HepG2 (cell line): ENCODE measurements at regions not wholly inside any gene's neighbourhood (a gene's known extent, or its start where the extent isn't known, plus 50 kb on each side); places are given as distances from the start of the nearest gene placed in this dataset.

Source experiments
- ATAC-seq: fragments of 200-7000 bp; cut with Tn5 transposase; 3 replicates; pipeline ENCODE4 v1.9.1; 2020; ENCODE audit warnings: mild to moderate bottlenecking, moderate library complexity
- BruUV-seq: library from RNA; stranded (reverse); fragments of 400-500 nt; replicated peaks from 2 replicates; lab custom pipeline; 2021; lab: Mats Ljungman, UMichigan
- CTCF ChIA-PET: fragments of 300-600 bp; formaldehyde crosslinking; extraction: SDS; loops from one replicate; lab custom pipeline; 2021; ENCODE audit warnings: low total read pairs, inconsistent platforms, low intra/inter-chr PET ratio; lab: Yijun Ruan, JAX
- POLR2A ChIA-PET: fragments of 350-600 bp; sonication (Branson Sonifier 250); formaldehyde crosslinking; loops from one replicate; lab custom pipeline; 2020; ENCODE audit warnings: antibody characterized with exemption, inconsistent platforms; lab: Yijun Ruan, JAX
- DNase-seq: peaks from one replicate; pipeline ENCODE4 v3.0.0-alpha.2; 2015; ENCODE audit warnings: low spot score
- FAIRE-seq: peaks from 3 replicates; lab custom pipeline; 2011; peaks lifted over from hg19 to GRCh38; lab: Jason Lieb, UNC
- H2AFZ ChIP-seq: one replicate; pipeline ENCODE4 v1.6.1; 2011; ENCODE audit warnings: low read length, inconsistent platforms
- H3K27ac ChIP-seq: fragments of 300-600 bp; 3 replicates; pipeline ENCODE4 v1.8.0; 2011; ENCODE audit warnings: mixed run types, mild to moderate bottlenecking, mixed read lengths, low read length, inconsistent platforms; ENCODE audit not compliant: insufficient read depth; ENCODE audit errors: extremely low read length
- H3K27me3 ChIP-seq, 2 experiments: fragments of 200-600 bp in 1 of 2; 2 replicates in 1 of 2; 3 replicates in 1 of 2; pipeline versions ENCODE4 v1.6.0 to v1.8.0; 2011; ENCODE audit warnings: low read length in 2 of 2, mild to moderate bottlenecking in 2 of 2, moderate library complexity in 2 of 2, inconsistent platforms in 1 of 2; ENCODE audit not compliant: insufficient read depth in 2 of 2, control insufficient read depth in 1 of 2
- H3K36me3 ChIP-seq, 2 experiments: fragments of 200-600 bp in 1 of 2; replicated peaks in 1 of 2; 2 replicates in 1 of 2; 3 replicates in 1 of 2; pipeline versions ENCODE4 v1.5.1 to v1.8.0; 2011; ENCODE audit warnings: low read length in 2 of 2, inconsistent platforms in 1 of 2; ENCODE audit not compliant: insufficient read depth in 2 of 2, control insufficient read depth in 1 of 2
- H3K4me1 ChIP-seq: 2 replicates; pipeline ENCODE4 v1.5.1; 2012; ENCODE audit warnings: low read length, inconsistent platforms; ENCODE audit not compliant: insufficient read depth
- H3K4me2 ChIP-seq: 2 replicates; pipeline ENCODE4 v1.6.0; 2011; ENCODE audit warnings: low read depth, low read length, inconsistent platforms
- H3K4me3 ChIP-seq, 3 experiments: fragments of 200-600 bp in 1 of 3; sonication (generic), shearing (Covaris generic) in 1 of 3; replicated peaks in 1 of 3; 2 replicates each; pipeline ENCODE4 v1.5.1; 2011 to 2016; ENCODE audit warnings: low read length in 3 of 3, inconsistent platforms in 2 of 3, low read depth in 2 of 3, mild to moderate bottlenecking in 2 of 3, control low read depth in 1 of 3, mixed read lengths in 1 of 3; ENCODE audit not compliant: insufficient read depth in 1 of 3
- H3K79me2 ChIP-seq: one replicate; pipeline ENCODE4 v1.6.1; 2011; ENCODE audit warnings: low read length, inconsistent platforms; ENCODE audit not compliant: insufficient read depth
- H3K9ac ChIP-seq: 2 replicates; pipeline ENCODE4 v1.6.0; 2011; ENCODE audit warnings: mild to moderate bottlenecking, low read depth, low read length, inconsistent platforms; ENCODE audit not compliant: insufficient read depth
- H3K9me3 ChIP-seq: 2 replicates; pipeline ENCODE4 v1.5.1; 2012; ENCODE audit warnings: mild to moderate bottlenecking, low read length
- H4K20me1 ChIP-seq: 2 replicates; pipeline ENCODE4 v1.6.0; 2011; ENCODE audit warnings: inconsistent platforms, mild to moderate bottlenecking, low read length, moderate library complexity; ENCODE audit not compliant: insufficient read depth
- CEBPB ChIP-seq: IDR thresholded peaks from 2 replicates; pipeline ENCODE4 v1.6.1; 2011; ENCODE audit warnings: low read depth, low read length, improper control_type of control experiment, borderline replicate concordance
- CEBPG ChIP-seq: IDR thresholded peaks from 2 replicates; pipeline ENCODE4 v1.6.1; 2016
- KAT7 ChIP-seq: IDR thresholded peaks from 2 replicates; pipeline ENCODE4 v1.6.1; 2018; ENCODE audit warnings: borderline replicate concordance, missing compliant biosample characterization
- SIN3B ChIP-seq: fragments of 150-350 bp; IDR thresholded peaks from 2 replicates; pipeline ENCODE4 v1.6.1; 2014; ENCODE audit warnings: low read length
- SMC3 ChIP-seq: IDR thresholded peaks from 2 replicates; pipeline ENCODE4 v1.6.1; 2011; ENCODE audit warnings: low read length, improper control_type of control experiment
- WGBS: methylation state at CpG from one replicate; pipeline ENCODE4 v1.1.6; 2017; ENCODE audit warnings: low lambda C conversion rate; 5-methylcytosine and 5-hydroxymethylcytosine counted together
- in situ Hi-C: cut with HindIII; loops from 2 replicates; pipeline ENCODE4 v1.10.0; 2017; ENCODE audit warnings: low pct_unique_long_range_greater_than_20kb; ENCODE audit not compliant: extremely low pct_ligation_motif_present
- intact Hi-C: fragments of 100-400 bp; cut with micrococcal nuclease; formaldehyde crosslinking; loops from one replicate; pipeline ENCODE4 v1.10.0; 2022; ENCODE audit not compliant: unreplicated experiment
- TF ChIP-seq, protein P1 (sequence below): sonication (generic); formaldehyde crosslinking; IDR thresholded peaks from 2 replicates; pipeline ENCODE4 v1.4.0; 2020; ENCODE audit warnings: missing genetic modification reagents
- TF ChIP-seq, protein P2 (sequence below): sonication (generic); formaldehyde crosslinking; IDR thresholded peaks from 2 replicates; pipeline ENCODE4 v1.8.0; 2022; ENCODE audit warnings: missing genetic modification reagents, mild to moderate bottlenecking, inconsistent platforms, borderline replicate concordance
- TF ChIP-seq, protein P3 (sequence below): sonication (generic); formaldehyde crosslinking; IDR thresholded peaks from 2 replicates; pipeline ENCODE4 v1.8.1; 2023; ENCODE audit warnings: missing genetic modification reagents, inconsistent platforms, borderline replicate concordance

DNA sequence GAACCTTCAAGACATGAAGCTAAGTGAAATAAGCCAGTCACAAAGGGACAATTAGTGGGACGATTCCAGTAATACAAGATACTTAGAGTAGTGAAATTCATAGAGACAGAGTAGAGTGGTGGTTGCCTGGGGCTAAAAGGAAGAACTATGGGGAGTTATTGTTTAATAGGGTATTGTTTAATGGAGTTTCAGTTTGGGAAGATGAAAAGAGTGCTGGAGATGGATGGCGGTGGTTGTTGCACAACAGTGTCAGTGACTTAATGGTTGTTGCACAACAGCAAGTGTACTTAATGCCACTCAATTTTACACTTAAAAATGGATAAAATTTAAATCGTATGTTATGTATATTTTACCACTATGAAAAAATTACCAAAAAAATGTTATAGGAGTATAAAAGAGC lies 209.7 kb upstream of the TENT5A start:
- Histone ChIP-seq H3K27ac (no peak overlapping the region), H4K20me1 (no peaks in the 10 kb centered on the region), H3K9ac (no peak overlapping the region), H3K27me3 (no peaks in the 10 kb centered on the region), H3K79me2 (no peaks in the 10 kb centered on the region), H3K4me2 (no peak overlapping the region), H3K36me3 (no peaks in the 10 kb centered on the region), H2AFZ (no peak overlapping the region), H3K4me1 (no peaks in the 10 kb centered on the region), H3K9me3 (peaks cover 5% of the 10 kb centered on the region; the same call in 1 of the 2 replicates), H3K4me3 (no peak overlapping the region)
- POLR2A ChIA-PET: no interaction called here
- intact Hi-C loops: no loop called here
- CTCF ChIA-PET: no interaction called here
- 66% methylated on average over 3 of the region's 3 CpGs for WGBS
- BruUV-seq: no TSS peak
- TF ChIP-seq KAT7 (CRISPR knock-in tag) (no peak), CEBPB (peak; percentile 86), SMC3 (no peak), CEBPG (CRISPR knock-in tag) (peak; percentile 26; the same call in 1 of the 2 replicates), SIN3B (no peak)
- TF ChIP-seq, protein P1, sequence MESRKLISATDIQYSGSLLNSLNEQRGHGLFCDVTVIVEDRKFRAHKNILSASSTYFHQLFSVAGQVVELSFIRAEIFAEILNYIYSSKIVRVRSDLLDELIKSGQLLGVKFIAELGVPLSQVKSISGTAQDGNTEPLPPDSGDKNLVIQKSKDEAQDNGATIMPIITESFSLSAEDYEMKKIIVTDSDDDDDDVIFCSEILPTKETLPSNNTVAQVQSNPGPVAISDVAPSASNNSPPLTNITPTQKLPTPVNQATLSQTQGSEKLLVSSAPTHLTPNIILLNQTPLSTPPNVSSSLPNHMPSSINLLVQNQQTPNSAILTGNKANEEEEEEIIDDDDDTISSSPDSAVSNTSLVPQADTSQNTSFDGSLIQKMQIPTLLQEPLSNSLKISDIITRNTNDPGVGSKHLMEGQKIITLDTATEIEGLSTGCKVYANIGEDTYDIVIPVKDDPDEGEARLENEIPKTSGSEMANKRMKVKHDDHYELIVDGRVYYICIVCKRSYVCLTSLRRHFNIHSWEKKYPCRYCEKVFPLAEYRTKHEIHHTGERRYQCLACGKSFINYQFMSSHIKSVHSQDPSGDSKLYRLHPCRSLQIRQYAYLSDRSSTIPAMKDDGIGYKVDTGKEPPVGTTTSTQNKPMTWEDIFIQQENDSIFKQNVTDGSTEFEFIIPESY: peak; percentile 57; the same call in 1 of the 2 replicates
- DNase-seq (no peak), ATAC-seq (no peak), FAIRE-seq (no peak)
- in situ Hi-C loops: no loop called here

DNA sequence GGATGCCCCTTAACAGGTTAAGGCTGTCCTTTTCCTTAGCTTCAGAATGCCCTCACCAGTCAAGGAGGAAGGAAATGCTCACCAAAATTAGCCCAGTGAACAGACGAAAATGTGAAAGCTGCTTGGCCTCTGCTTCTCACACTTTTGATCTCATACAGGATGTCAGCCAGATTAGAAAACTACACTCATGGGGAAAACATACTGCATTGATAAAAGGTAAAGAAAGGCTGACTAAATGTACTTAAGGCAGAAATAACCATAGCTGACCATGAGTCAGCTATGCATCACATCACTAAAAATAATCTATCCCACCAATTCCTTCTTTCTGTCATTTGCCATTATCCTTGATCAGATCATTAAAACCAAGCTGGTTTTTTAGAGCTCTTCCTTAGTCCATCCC lies 198.4 kb upstream of the TENT5A start:
- H3K4me2 ChIP-seq: no peak overlapping the region
- no peak overlapping the region for H3K9ac ChIP-seq
- H3K4me3 ChIP-seq: no peak overlapping the region
- H3K27ac ChIP-seq: no peak overlapping the region
- WGBS: 56% methylated on average over 1 of the region's 1 CpG
- no peak overlapping the region for H2AFZ ChIP-seq
- intact Hi-C loops: no loop called here
- no peak for DNase-seq
- H3K4me1 ChIP-seq: no peaks in the 10 kb centered on the region
- H4K20me1 ChIP-seq: no peaks in the 10 kb centered on the region
- BruUV-seq: no TSS peak
- ChIA-PET CTCF (no interaction called here), POLR2A (no interaction called here)
- H3K36me3 ChIP-seq: no peaks in the 10 kb centered on the region
- in situ Hi-C loops: no loop called here
- H3K9me3 ChIP-seq: no peaks in the 10 kb centered on the region
- H3K27me3 ChIP-seq: no peaks in the 10 kb centered on the region
- no peak for ATAC-seq
- no peak for FAIRE-seq
- H3K79me2 ChIP-seq: no peaks in the 10 kb centered on the region
- TF ChIP-seq, protein P2, sequence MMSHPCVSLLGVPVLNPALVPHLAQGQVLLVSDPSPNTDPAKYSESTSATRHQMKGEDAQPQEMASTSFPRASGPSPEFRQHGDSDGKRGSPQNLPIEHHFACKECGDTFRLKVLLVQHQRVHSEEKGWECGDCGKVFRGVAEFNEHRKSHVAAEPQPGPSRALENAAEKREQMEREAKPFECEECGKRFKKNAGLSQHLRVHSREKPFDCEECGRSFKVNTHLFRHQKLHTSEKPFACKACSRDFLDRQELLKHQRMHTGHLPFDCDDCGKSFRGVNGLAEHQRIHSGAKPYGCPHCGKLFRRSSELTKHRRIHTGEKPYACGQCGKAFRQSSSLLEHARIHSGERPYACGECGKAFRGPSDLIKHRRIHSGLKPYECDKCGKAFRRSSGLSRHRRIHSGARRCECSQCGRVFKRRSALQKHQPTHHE (CRISPR knock-in tag): no peak
- TF ChIP-seq, protein P3, sequence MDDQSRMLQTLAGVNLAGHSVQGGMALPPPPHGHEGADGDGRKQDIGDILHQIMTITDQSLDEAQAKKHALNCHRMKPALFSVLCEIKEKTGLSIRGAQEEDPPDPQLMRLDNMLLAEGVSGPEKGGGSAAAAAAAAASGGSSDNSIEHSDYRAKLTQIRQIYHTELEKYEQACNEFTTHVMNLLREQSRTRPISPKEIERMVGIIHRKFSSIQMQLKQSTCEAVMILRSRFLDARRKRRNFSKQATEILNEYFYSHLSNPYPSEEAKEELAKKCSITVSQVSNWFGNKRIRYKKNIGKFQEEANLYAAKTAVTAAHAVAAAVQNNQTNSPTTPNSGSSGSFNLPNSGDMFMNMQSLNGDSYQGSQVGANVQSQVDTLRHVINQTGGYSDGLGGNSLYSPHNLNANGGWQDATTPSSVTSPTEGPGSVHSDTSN: no peak
